K562 (cell line): ENCODE measurements at regions not wholly inside any gene's neighbourhood (a gene's known extent, or its start where the extent isn't known, plus 50 kb on each side); places are given as distances from the start of the nearest gene placed in this dataset.
"Not testable (repeated sequence)": the region's sequence is repeated elsewhere in the genome, so short reads cannot be mapped to it uniquely, and the experiment has no call there.

Source experiments
- ATAC-seq: fragments of 200-7000 bp; cut with Tn5 transposase; 3 replicates; pipeline ENCODE4 v1.9.1; 2020; ENCODE audit warnings: moderate library complexity
- BruUV-seq: library from RNA; stranded (reverse); fragments of 400-500 nt; replicated peaks from 2 replicates; lab custom pipeline; 2021; lab: Mats Ljungman, UMichigan
- CTCF ChIA-PET: fragments of 300-600 bp; formaldehyde crosslinking; extraction: SDS; loops from one replicate; lab custom pipeline; 2021; ENCODE audit warnings: low intra/inter-chr PET ratio; lab: Yijun Ruan, JAX
- POLR2A ChIA-PET: fragments of 300-600, 350-650 bp; sonication (Branson Sonifier 250); formaldehyde crosslinking; extraction: SDS; loops from one replicate; lab custom pipeline; 2021; ENCODE audit warnings: antibody characterized with exemption, inconsistent platforms; lab: Yijun Ruan, JAX
- DNase-seq, 4 experiments: peaks; one replicate each; pipeline versions ENCODE4 v3.0.0 to v3.0.0-alpha.2; 2011 to 2018; ENCODE audit warnings: low spot score in 3 of 4, mixed read lengths in 3 of 4; ENCODE audit errors: extremely low read depth in 1 of 4
- FAIRE-seq: peaks from 2 replicates; lab custom pipeline; 2011; peaks lifted over from hg19 to GRCh38; lab: Jason Lieb, UNC
- H2AFZ ChIP-seq: 2 replicates; pipeline ENCODE4 v1.6.0; 2011; ENCODE audit warnings: low read depth, low read length, control low read depth, inconsistent platforms
- H3K27ac ChIP-seq: fragments of 200-600 bp; 3 replicates; pipeline ENCODE4 v1.8.0; 2011; ENCODE audit warnings: low read depth, mild to moderate bottlenecking, control low read depth, inconsistent platforms, low read length, moderate library complexity, mixed read lengths; ENCODE audit errors: extremely low read depth
- H3K27me3 ChIP-seq, 2 experiments: fragments of 300-600 bp in 1 of 2; 2 replicates in 1 of 2; 3 replicates in 1 of 2; pipeline versions ENCODE4 v1.6.0 to v1.8.0; 2011; ENCODE audit warnings: inconsistent platforms in 2 of 2, low read length in 2 of 2, mild to moderate bottlenecking in 1 of 2, mixed read lengths in 1 of 2, moderate library complexity in 1 of 2; ENCODE audit not compliant: control insufficient read depth in 2 of 2, insufficient read depth in 2 of 2
- H3K36me3 ChIP-seq: fragments of 300-600 bp; 3 replicates; pipeline ENCODE4 v1.8.0; 2011; ENCODE audit warnings: mild to moderate bottlenecking, low read length, inconsistent platforms; ENCODE audit not compliant: control insufficient read depth, insufficient read depth
- H3K4me1 ChIP-seq, 2 experiments: fragments of 200-600 bp in 1 of 2; replicated peaks in 1 of 2; 2 replicates in 1 of 2; 3 replicates in 1 of 2; pipeline versions ENCODE4 v1.5.1 to v1.8.0; 2011; ENCODE audit warnings: inconsistent platforms in 2 of 2, low read length in 2 of 2, mild to moderate bottlenecking in 1 of 2, mixed read lengths in 1 of 2, moderate library complexity in 1 of 2; ENCODE audit not compliant: control insufficient read depth in 2 of 2, insufficient read depth in 2 of 2
- H3K4me2 ChIP-seq: 2 replicates; pipeline ENCODE4 v1.6.1; 2011; ENCODE audit warnings: low read length, control low read depth, inconsistent platforms, mixed read lengths; ENCODE audit not compliant: insufficient read depth
- H3K4me3 ChIP-seq: fragments of 200-600 bp; sonication (generic), shearing (Covaris generic); 2 replicates; pipeline ENCODE4 v1.5.1; 2016; ENCODE audit warnings: control low read depth, inconsistent platforms
- H3K79me2 ChIP-seq: fragments of 200-600 bp; 3 replicates; pipeline ENCODE4 v1.8.0; 2011; ENCODE audit warnings: low read length, inconsistent platforms; ENCODE audit not compliant: control insufficient read depth, insufficient read depth
- H3K9ac ChIP-seq, 2 experiments: 2 replicates each; pipeline versions ENCODE4 v1.6.0 to v1.6.1; 2011; ENCODE audit warnings: low read depth in 2 of 2, low read length in 2 of 2, control low read depth in 1 of 2, inconsistent platforms in 1 of 2, mild to moderate bottlenecking in 1 of 2, mixed read lengths in 1 of 2; ENCODE audit not compliant: insufficient read depth in 1 of 2
- H3K9me1 ChIP-seq: one replicate; pipeline ENCODE4 v1.6.0; 2011; ENCODE audit warnings: inconsistent platforms, mild to moderate bottlenecking, low read length, moderate library complexity; ENCODE audit not compliant: control insufficient read depth, insufficient read depth
- H3K9me3 ChIP-seq: replicated peaks from 2 replicates; pipeline ENCODE4 v1.5.1; 2011; ENCODE audit warnings: low read depth, low read length, inconsistent platforms; ENCODE audit not compliant: control insufficient read depth, insufficient read depth
- H4K20me1 ChIP-seq: replicated peaks from 2 replicates; pipeline ENCODE4 v1.6.1; 2011; ENCODE audit warnings: low read length, inconsistent platforms, mixed read lengths; ENCODE audit not compliant: control insufficient read depth, insufficient read depth
- ATF1 ChIP-seq, 2 experiments: fragments of 450-650 bp in 1 of 2; IDR thresholded peaks; 2 replicates each; pipeline ENCODE4 v1.6.1; 2016; ENCODE audit warnings: missing compliant biosample characterization in 1 of 2, missing genetic modification characterization in 1 of 2
- CCAR2 ChIP-seq: fragments of 200-400 bp; formaldehyde crosslinking; IDR thresholded peaks from 2 replicates; pipeline ENCODE4 v1.6.1; 2017; ENCODE audit warnings: mild to moderate bottlenecking, low read depth, low read length
- CHD4 ChIP-seq: fragments of 200-600 bp; sonication (generic); IDR thresholded peaks from 3 replicates; pipeline ENCODE4 v1.6.1; 2012; ENCODE audit warnings: low read depth, mild to moderate bottlenecking, mixed read lengths, low read length, inconsistent platforms; ENCODE audit not compliant: insufficient read depth, insufficient replicate concordance, poor library complexity, severe bottlenecking
- COPS2 ChIP-seq: fragments of 450-650 bp; conservative IDR thresholded peaks from 2 replicates; pipeline ENCODE4 v1.6.1; 2016; ENCODE audit warnings: mild to moderate bottlenecking, moderate library complexity
- CREM ChIP-seq: IDR thresholded peaks from 2 replicates; pipeline ENCODE4 v1.6.1; 2014; ENCODE audit warnings: antibody characterized with exemption, low read depth
- IRF1 ChIP-seq: sonication (generic); formaldehyde crosslinking; IDR thresholded peaks from 2 replicates; pipeline ENCODE4 v1.8.0; 2022; ENCODE audit warnings: missing genetic modification reagents, mild to moderate bottlenecking, borderline replicate concordance
- MECOM ChIP-seq: fragments of 250-450 bp; sonication (Bioruptor Pico); IDR thresholded peaks from 2 replicates; pipeline ENCODE4 v1.8.0; 2022; ENCODE audit warnings: inconsistent platforms
- NCOA6 ChIP-seq: fragments of 450-650 bp; IDR thresholded peaks from 2 replicates; pipeline ENCODE4 v1.6.1; 2017; ENCODE audit warnings: mild to moderate bottlenecking
- OTX1 ChIP-seq: fragments of 450-650 bp; formaldehyde crosslinking; IDR thresholded peaks from 2 replicates; pipeline ENCODE4 v1.4.0; 2022; ENCODE audit warnings: mild to moderate bottlenecking
- PRMT5 ChIP-seq: sonication (generic); formaldehyde crosslinking; IDR thresholded peaks from 2 replicates; pipeline ENCODE4 v1.5.0; 2020; ENCODE audit warnings: missing genetic modification reagents
- SNIP1 ChIP-seq: fragments of 450-650 bp; IDR thresholded peaks from 2 replicates; pipeline ENCODE4 v1.7.1; 2017; ENCODE audit warnings: low read depth, mild to moderate bottlenecking
- TAL1 ChIP-seq: fragments of 450-650 bp; IDR thresholded peaks from 2 replicates; pipeline ENCODE4 v1.6.1; 2016; ENCODE audit warnings: mild to moderate bottlenecking
- XRCC5 ChIP-seq: fragments of 200-400 bp; formaldehyde crosslinking; IDR thresholded peaks from 2 replicates; pipeline ENCODE4 v1.6.1; 2017; ENCODE audit warnings: low read depth, mild to moderate bottlenecking, low read length
- ZNF140 ChIP-seq: fragments of 250-450 bp; sonication (Bioruptor Pico); IDR thresholded peaks from 2 replicates; pipeline ENCODE4 v1.8.0; 2021; ENCODE audit warnings: moderate library complexity, mild to moderate bottlenecking, inconsistent platforms
- WGBS: fragments of 100-300 bp; shearing (Covaris generic); methylation state at CpG from one replicate; pipeline ENCODE4 v1.1.6; 2016; ENCODE audit warnings: low coverage, mixed read lengths; ENCODE audit not compliant: insufficient coverage; ENCODE audit errors: missing lambda C conversion rate; 5-methylcytosine and 5-hydroxymethylcytosine counted together
- in situ Hi-C: fragments of 300-500 bp; cut with MboI; formaldehyde crosslinking; loops from 4 replicates; pipeline ENCODE4 v1.15.0; 2018; ENCODE audit warnings: inconsistent platforms, mixed read lengths
- intact Hi-C: fragments of 100-400 bp; cut with micrococcal nuclease; formaldehyde crosslinking; loops from 2 replicates; pipeline ENCODE4 v1.14.2; 2022
- TF ChIP-seq, protein P1 (sequence below): fragments of 250-450 bp; sonication (Bioruptor Pico); IDR thresholded peaks from 2 replicates; pipeline ENCODE4 v1.4.0; 2020; ENCODE audit warnings: borderline replicate concordance
- TF ChIP-seq, protein P2 (sequence below): sonication (generic); formaldehyde crosslinking; IDR thresholded peaks from 2 replicates; pipeline ENCODE4 v1.8.0; 2022; ENCODE audit warnings: mild to moderate bottlenecking, low read depth, missing genetic modification reagents

- Histone ChIP-seq H3K4me2 (no peak overlapping the region), H3K9ac (no peak overlapping the region), H3K27ac (no peak overlapping the region), H3K9me3 (no peaks in the 10 kb centered on the region), H3K27me3 (no peaks in the 10 kb centered on the region; a peak in 1 of 5 replicates), H3K9me1 (no peaks in the 10 kb centered on the region), H3K4me3 (no peak overlapping the region), H3K79me2 (no peaks in the 10 kb centered on the region), H4K20me1 (no peaks in the 10 kb centered on the region), H3K4me1 (no peaks in the 10 kb centered on the region), H3K36me3 (no peaks in the 10 kb centered on the region), H2AFZ (no peak overlapping the region)
- DNase-seq (no peak), FAIRE-seq (no peak), ATAC-seq (no peak)
- BruUV-seq: no TSS peak
- in situ Hi-C loops (no loop called here), intact Hi-C loops (no loop called here)
- CTCF ChIA-PET: no interaction called here
- WGBS: 0% methylated on average over 2 of the region's 2 CpGs
- TF ChIP-seq, protein P1, sequence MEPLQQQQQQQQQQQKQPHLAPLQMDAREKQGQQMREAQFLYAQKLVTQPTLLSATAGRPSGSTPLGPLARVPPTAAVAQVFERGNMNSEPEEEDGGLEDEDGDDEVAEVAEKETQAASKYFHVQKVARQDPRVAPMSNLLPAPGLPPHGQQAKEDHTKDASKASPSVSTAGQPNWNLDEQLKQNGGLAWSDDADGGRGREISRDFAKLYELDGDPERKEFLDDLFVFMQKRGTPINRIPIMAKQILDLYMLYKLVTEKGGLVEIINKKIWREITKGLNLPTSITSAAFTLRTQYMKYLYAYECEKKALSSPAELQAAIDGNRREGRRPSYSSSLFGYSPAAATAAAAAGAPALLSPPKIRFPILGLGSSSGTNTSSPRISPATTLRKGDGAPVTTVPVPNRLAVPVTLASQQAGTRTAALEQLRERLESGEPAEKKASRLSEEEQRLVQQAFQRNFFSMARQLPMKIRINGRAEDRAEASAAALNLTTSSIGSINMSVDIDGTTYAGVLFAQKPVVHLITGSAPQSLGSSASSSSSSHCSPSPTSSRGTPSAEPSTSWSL (CRISPR knock-in tag): no peak
- TF ChIP-seq XRCC5 (no peak), OTX1 (CRISPR knock-in tag) (no peak), CCAR2 (no peak), IRF1 (no peak), ATF1 (CRISPR knock-in tag; IDR thresholded peaks at IDR 0.05) (no peak), ATF1 (tag; IDR thresholded peaks at IDR 0.05) (no peak), NCOA6 (no peak), PRMT5 (no peak), CREM (no peak), CHD4 (no peak), ZNF140 (CRISPR knock-in tag) (no peak), COPS2 (no peak), TAL1 (no peak), MECOM (CRISPR knock-in tag) (no peak), SNIP1 (no peak)
- TF ChIP-seq, protein P2, sequence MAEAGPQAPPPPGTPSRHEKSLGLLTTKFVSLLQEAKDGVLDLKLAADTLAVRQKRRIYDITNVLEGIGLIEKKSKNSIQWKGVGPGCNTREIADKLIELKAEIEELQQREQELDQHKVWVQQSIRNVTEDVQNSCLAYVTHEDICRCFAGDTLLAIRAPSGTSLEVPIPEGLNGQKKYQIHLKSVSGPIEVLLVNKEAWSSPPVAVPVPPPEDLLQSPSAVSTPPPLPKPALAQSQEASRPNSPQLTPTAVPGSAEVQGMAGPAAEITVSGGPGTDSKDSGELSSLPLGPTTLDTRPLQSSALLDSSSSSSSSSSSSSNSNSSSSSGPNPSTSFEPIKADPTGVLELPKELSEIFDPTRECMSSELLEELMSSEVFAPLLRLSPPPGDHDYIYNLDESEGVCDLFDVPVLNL (CRISPR knock-in tag): no peak
- POLR2A ChIA-PET: no interaction called here
These were observed 63.9 kb downstream of the NFKBIZ start for GRCh38 chr3:101913168-101913567.

DNA sequence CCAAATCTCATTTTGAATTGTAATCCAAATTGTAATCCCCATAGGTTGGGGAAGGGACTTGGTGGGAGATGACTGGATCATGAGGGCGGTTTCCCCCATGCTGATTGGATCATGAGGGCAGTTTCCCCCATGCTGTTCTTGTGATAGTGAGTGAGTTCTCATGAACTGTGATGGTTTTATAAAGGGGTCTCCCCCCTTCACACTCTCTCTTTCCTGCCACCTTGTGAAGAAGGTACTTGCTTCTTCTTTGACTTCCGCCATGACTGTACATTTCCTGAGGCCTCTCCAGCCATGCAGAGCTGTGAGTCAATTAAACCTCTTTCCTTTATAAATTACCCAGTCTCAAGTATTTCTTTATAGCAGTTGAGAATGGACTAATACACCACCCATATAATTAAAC is 68.4 kb downstream of the NFKBIZ start:
- H3K27ac ChIP-seq, H3K4me2 ChIP-seq, BruUV-seq, H3K4me3 ChIP-seq, in situ Hi-C loops, H2AFZ ChIP-seq, FAIRE-seq, H3K79me2 ChIP-seq, H3K4me1 ChIP-seq, H3K9me3 ChIP-seq, CTCF ChIA-PET, intact Hi-C loops, H3K9ac ChIP-seq, DNase-seq, H3K36me3 ChIP-seq, ATAC-seq, POLR2A ChIA-PET, H3K9me1 ChIP-seq, H3K27me3 ChIP-seq, H4K20me1 ChIP-seq: not testable (repeated sequence)
- WGBS: 13% methylated on average over 2 of the region's 2 CpGs
